CD4-positive, alpha-beta T cell (primary cell): ENCODE measurements at regions not wholly inside any gene's neighbourhood (a gene's known extent, or its start where the extent isn't known, plus 50 kb on each side); places are given as distances from the start of the nearest gene placed in this dataset.

Experiments
- ATAC-seq: fragments of 200-7000 bp; cut with Tn5 transposase; one replicate; pipeline ENCODE4 v1.10.0; 2022; ENCODE audit warnings: mild to moderate bottlenecking; ENCODE audit not compliant: poor library complexity
- CTCF ChIA-PET: fragments of 350-600 bp; sonication (Branson Sonifier 250); formaldehyde crosslinking; loops from one replicate; lab custom pipeline; 2021; ENCODE audit warnings: antibody characterized with exemption, inconsistent platforms; lab: Charles Lee
- POLR2A ChIA-PET: fragments of 350-600 bp; sonication (Branson Sonifier 250); formaldehyde crosslinking; loops from one replicate; lab custom pipeline; 2021; ENCODE audit warnings: antibody characterized with exemption, inconsistent platforms; lab: Charles Lee
- DNase-seq, 14 experiments: peaks; one replicate each; pipeline ENCODE4 v3.0.0-alpha.2; 2013 to 2020; ENCODE audit warnings: mixed read lengths in 2 of 14
- H3K27ac ChIP-seq, 2 donors: one replicate each; pipeline versions ENCODE4 v1.5.1 to v1.7.0; 2013; ENCODE audit warnings: low read length in 2 of 2, low read depth in 1 of 2, mild to moderate bottlenecking in 1 of 2
- H3K27me3 ChIP-seq, 2 experiments: 1 replicate in 1 of 2; 2 replicates in 1 of 2; pipeline versions ENCODE4 v1.6.1 to v1.7.0; 2013; ENCODE audit warnings: low read length in 2 of 2, control low read depth in 1 of 2, mild to moderate bottlenecking in 1 of 2, moderate library complexity in 1 of 2; ENCODE audit not compliant: insufficient read depth in 2 of 2, control insufficient read depth in 1 of 2
- H3K36me3 ChIP-seq: one replicate; pipeline ENCODE4 v1.6.1; 2013; ENCODE audit warnings: low read length, control low read depth; ENCODE audit not compliant: insufficient read depth
- H3K4me1 ChIP-seq: one replicate; pipeline ENCODE4 v1.6.1; 2013; ENCODE audit warnings: low read length, control low read depth; ENCODE audit not compliant: insufficient read depth
- H3K4me3 ChIP-seq: one replicate; pipeline ENCODE4 v1.5.1; 2013; ENCODE audit warnings: mild to moderate bottlenecking, low read length, moderate library complexity
- H3K9me3 ChIP-seq, 2 experiments: 1 replicate in 1 of 2; 2 replicates in 1 of 2; pipeline versions ENCODE4 v1.6.1 to v1.7.0; 2013; ENCODE audit warnings: low read length in 2 of 2, mild to moderate bottlenecking in 2 of 2, control low read depth in 1 of 2, moderate library complexity in 1 of 2; ENCODE audit not compliant: control insufficient read depth in 1 of 2, insufficient read depth in 1 of 2
- H3K27ac Mint-ChIP-seq: one replicate; pipeline ENCODE4 v1.8.0; 2020; ENCODE audit warnings: mixed read lengths
- H3K27me3 Mint-ChIP-seq: one replicate; pipeline ENCODE4 v1.8.0; 2021; ENCODE audit warnings: mixed read lengths
- H3K36me3 Mint-ChIP-seq: one replicate; pipeline ENCODE4 v1.8.0; 2021; ENCODE audit warnings: low read depth, mixed read lengths
- H3K4me1 Mint-ChIP-seq: one replicate; pipeline ENCODE4 v1.8.0; 2021; ENCODE audit warnings: low read depth, mixed read lengths
- H3K4me3 Mint-ChIP-seq: one replicate; pipeline ENCODE4 v1.8.0; 2020; ENCODE audit warnings: mild to moderate bottlenecking, mixed read lengths
- H3K9me3 Mint-ChIP-seq: one replicate; pipeline ENCODE4 v1.8.0; 2020; ENCODE audit warnings: mixed read lengths
- CTCF ChIP-seq: fragments of 200-600 bp; IDR thresholded peaks from one replicate; pipeline ENCODE4 v1.8.0; 2022; ENCODE audit warnings: antibody characterized with exemption, mild to moderate bottlenecking
- intact Hi-C, 2 experiments: fragments of 100-400 bp; cut with DNase I in 1 of 2; cut with micrococcal nuclease in 1 of 2; formaldehyde crosslinking; loops; one replicate each; pipeline versions ENCODE4 v1.15.1 to v1.9.0; 2023 to 2025; cut with DNase I, micrococcal nuclease

GRCh38 chr5:123964884-123965283 is 452.9 kb downstream of the CSNK1G3 start:
- Histone ChIP-seq H3K9me3 (no peaks in the 10 kb centered on the region), H3K36me3 (no peaks in the 10 kb centered on the region), H3K4me3 (no peak overlapping the region), H3K27me3 (no peaks in the 10 kb centered on the region), H3K27ac (no peak overlapping the region), H3K4me1 (no peaks in the 10 kb centered on the region)
- POLR2A ChIA-PET: no interaction called here
- intact Hi-C loops: no loop called here
- no peak for TF ChIP-seq CTCF
- Mint-ChIP-seq H3K4me3 (no peak overlapping the region), H3K27ac (no peak overlapping the region), H3K4me1 (no peaks in the 10 kb centered on the region), H3K27me3 (no peaks in the 10 kb centered on the region), H3K36me3 (no peaks in the 10 kb centered on the region), H3K9me3 (peaks cover 8% of the 10 kb centered on the region)
- DNase-seq (no peak), ATAC-seq (no peak)
- CTCF ChIA-PET: no interaction called here

GRCh38 chr5:123960526-123960925 is 448.5 kb downstream of the CSNK1G3 start:
- H3K27me3 ChIP-seq: no peaks in the 10 kb centered on the region
- no peak overlapping the region for H3K27ac ChIP-seq
- intact Hi-C loops: no loop called here
- Mint-ChIP-seq H3K9me3 (peaks cover 6% of the 10 kb centered on the region), H3K36me3 (no peaks in the 10 kb centered on the region), H3K4me1 (no peaks in the 10 kb centered on the region), H3K4me3 (no peak overlapping the region), H3K27me3 (no peaks in the 10 kb centered on the region), H3K27ac (no peak overlapping the region)
- no peaks in the 10 kb centered on the region for H3K4me1 ChIP-seq
- ChIA-PET CTCF (no interaction called here), POLR2A (no interaction called here)
- ATAC-seq: no peak
- TF ChIP-seq CTCF: no peak
- DNase-seq: no peak
- H3K9me3 ChIP-seq: no peaks in the 10 kb centered on the region
- no peak overlapping the region for H3K4me3 ChIP-seq
- H3K36me3 ChIP-seq: no peaks in the 10 kb centered on the region

GRCh38 chr5:123951582-123951977 is 439.6 kb downstream of the CSNK1G3 start:
- ChIA-PET POLR2A (no interaction called here), CTCF (no interaction called here)
- TF ChIP-seq CTCF: no peak
- Histone ChIP-seq H3K27me3 (no peaks in the 10 kb centered on the region), H3K27ac (no peak overlapping the region), H3K4me3 (no peak overlapping the region), H3K36me3 (no peaks in the 10 kb centered on the region), H3K9me3 (peaks cover 0 to 12% of the 10 kb centered on the region in 2 experiments), H3K4me1 (no peaks in the 10 kb centered on the region)
- H3K4me3 Mint-ChIP-seq: no peak overlapping the region
- H3K36me3 Mint-ChIP-seq: no peaks in the 10 kb centered on the region
- no peaks in the 10 kb centered on the region for H3K9me3 Mint-ChIP-seq
- no peak overlapping the region for H3K27ac Mint-ChIP-seq
- no peak for DNase-seq
- intact Hi-C loops: no loop called here
- no peaks in the 10 kb centered on the region for H3K27me3 Mint-ChIP-seq
- no peaks in the 10 kb centered on the region for H3K4me1 Mint-ChIP-seq
- ATAC-seq: no peak
